Natural killer cell (primary cell): ENCODE measurements at regions not wholly inside any gene's neighbourhood (a gene's known extent, or its start where the extent isn't known, plus 50 kb on each side); places are given as distances from the start of the nearest gene placed in this dataset.

Source experiments
- ATAC-seq, 3 donors: fragments of 150-1000 bp in 2 of 3; fragments of 200-7000 bp in 1 of 3; cut with Tn5 transposase; 1 replicate in 1 of 3; 2 replicates in 2 of 3; pipeline ENCODE4 v1.10.0; 2021; ENCODE audit warnings: mild to moderate bottlenecking in 2 of 3, moderate library complexity in 2 of 3
- DNase-seq, 2 donors: peaks; one replicate each; pipeline versions ENCODE4 v3.0.0 to v3.0.0-alpha.2; 2013 to 2021; ENCODE audit warnings: mixed read lengths in 1 of 2
- H3K27ac ChIP-seq: one replicate; pipeline ENCODE4 v1.5.1; 2013; ENCODE audit warnings: mild to moderate bottlenecking, low read length
- H3K27me3 ChIP-seq: one replicate; pipeline ENCODE4 v1.6.1; 2013; ENCODE audit warnings: low read length; ENCODE audit not compliant: control insufficient read depth, insufficient read depth
- H3K36me3 ChIP-seq: one replicate; pipeline ENCODE4 v1.6.1; 2013; ENCODE audit warnings: low read length; ENCODE audit not compliant: control insufficient read depth, insufficient read depth
- H3K4me1 ChIP-seq: one replicate; pipeline ENCODE4 v1.6.1; 2013; ENCODE audit warnings: low read length; ENCODE audit not compliant: control insufficient read depth, insufficient read depth
- H3K4me3 ChIP-seq: one replicate; pipeline ENCODE4 v1.5.1; 2013; ENCODE audit warnings: low read length
- H3K9me3 ChIP-seq: one replicate; pipeline ENCODE4 v1.6.1; 2013; ENCODE audit warnings: low read length; ENCODE audit not compliant: control insufficient read depth, insufficient read depth
- H3K27ac Mint-ChIP-seq, 2 donors: one replicate each; pipeline ENCODE4 v1.8.0; 2022; ENCODE audit warnings: mild to moderate bottlenecking in 2 of 2, mixed read lengths in 2 of 2, moderate library complexity in 1 of 2
- H3K27me3 Mint-ChIP-seq, 2 donors: one replicate each; pipeline ENCODE4 v1.8.0; 2022; ENCODE audit warnings: low read depth in 2 of 2, mixed read lengths in 2 of 2
- H3K36me3 Mint-ChIP-seq: one replicate; pipeline ENCODE4 v1.8.0; 2022; ENCODE audit warnings: mixed read lengths
- H3K4me1 Mint-ChIP-seq, 2 donors: one replicate each; pipeline ENCODE4 v1.8.0; 2022; ENCODE audit warnings: mixed read lengths in 2 of 2
- H3K4me3 Mint-ChIP-seq: one replicate; pipeline ENCODE4 v1.8.0; 2022; ENCODE audit warnings: mild to moderate bottlenecking, moderate library complexity, mixed read lengths
- H3K9me3 Mint-ChIP-seq, 2 donors: one replicate each; pipeline ENCODE4 v1.8.0; 2022; ENCODE audit warnings: mixed read lengths in 2 of 2
- CTCF ChIP-seq: fragments of 200-600 bp; IDR thresholded peaks from one replicate; pipeline ENCODE4 v1.8.0; 2022; ENCODE audit warnings: antibody characterized with exemption
- WGBS: methylation state at CpG from one replicate; pipeline ENCODE4 v1.1.7; 2013; ENCODE audit warnings: missing lambda C conversion rate; ENCODE audit not compliant: insufficient coverage; 5-methylcytosine and 5-hydroxymethylcytosine counted together
- intact Hi-C: fragments of 100-400 bp; cut with micrococcal nuclease; formaldehyde crosslinking; loops from one replicate; pipeline ENCODE4 v1.14.2; 2022

GRCh38 chr12:115308918-115309317, 624.9 kb upstream of the TBX3 start:
- DNase-seq (no peak), ATAC-seq (no peak)
- peaks cover 0 to 2% of the 10 kb centered on the region in 2 donors for H3K9me3 Mint-ChIP-seq
- intact Hi-C loops = no loop called here
- H3K27me3 Mint-ChIP-seq = no peaks in the 10 kb centered on the region
- no peaks in the 10 kb centered on the region for H3K36me3 Mint-ChIP-seq
- peaks cover 4% of the 10 kb centered on the region for H3K9me3 ChIP-seq
- no peak overlapping the region for H3K27ac Mint-ChIP-seq
- no peak overlapping the region for H3K4me3 ChIP-seq
- WGBS = 83% methylated on average over 1 of the region's 1 CpG
- H3K36me3 ChIP-seq = no peaks in the 10 kb centered on the region
- no peak overlapping the region for H3K4me3 Mint-ChIP-seq
- H3K27me3 ChIP-seq = no peaks in the 10 kb centered on the region
- H3K4me1 Mint-ChIP-seq = no peaks in the 10 kb centered on the region
- H3K4me1 ChIP-seq = no peaks in the 10 kb centered on the region
- H3K27ac ChIP-seq = no peak overlapping the region
- TF ChIP-seq CTCF = no peak

DNA sequence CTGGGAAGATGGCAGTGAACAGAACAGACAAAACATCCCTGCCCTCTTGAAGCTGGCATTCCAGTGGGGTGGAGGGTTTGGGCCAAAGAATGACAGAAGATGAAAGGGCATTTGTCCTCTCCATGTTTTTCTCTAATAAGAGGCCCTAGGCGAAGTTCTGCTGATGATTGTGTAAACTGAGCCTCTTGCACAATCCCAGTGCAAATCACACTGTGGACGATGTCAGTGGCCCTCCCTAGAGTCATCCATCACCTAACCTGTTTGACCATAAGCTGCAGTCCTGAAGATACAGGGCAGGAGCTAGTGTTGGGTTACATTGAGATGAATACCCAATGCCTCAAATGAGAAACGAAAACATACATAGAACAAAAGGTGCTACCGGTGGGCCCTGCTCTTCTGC, 622.4 kb upstream of the TBX3 start:
- no peak overlapping the region for H3K27ac ChIP-seq
- H3K4me1 ChIP-seq = no peaks in the 10 kb centered on the region

DNA sequence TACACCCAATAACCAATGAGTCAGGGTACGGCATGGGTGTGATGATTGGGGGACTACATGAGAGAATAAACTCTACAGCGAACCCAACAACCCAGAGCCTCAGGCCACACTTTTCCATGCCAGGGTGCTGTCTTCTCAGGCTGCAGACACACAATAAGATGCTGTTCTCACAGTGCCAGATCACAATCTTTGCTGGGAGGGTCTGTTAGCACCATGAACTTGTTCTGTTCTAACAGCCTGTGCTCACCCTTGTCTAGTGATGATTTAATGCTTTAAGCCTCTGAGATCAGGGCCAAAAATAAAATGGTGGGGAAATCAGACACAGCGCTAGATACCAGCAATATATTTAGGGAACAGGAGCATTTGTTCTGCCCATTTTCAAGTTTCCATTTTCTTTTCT, 621.9 kb upstream of the TBX3 start:
- peaks cover 3% of the 10 kb centered on the region for H3K9me3 ChIP-seq
- 70% methylated on average over 2 of the region's 3 CpGs for WGBS
- no peaks in the 10 kb centered on the region for H3K4me1 Mint-ChIP-seq

More for the DNA sequence above, 622.4 kb upstream of the TBX3 start:
- no peaks in the 10 kb centered on the region for H3K36me3 ChIP-seq
- Mint-ChIP-seq H3K4me3 (no peak overlapping the region), H3K9me3 (peaks cover 0 to 2% of the 10 kb centered on the region in 2 donors), H3K4me1 (no peaks in the 10 kb centered on the region), H3K36me3 (no peaks in the 10 kb centered on the region), H3K27me3 (no peaks in the 10 kb centered on the region), H3K27ac (no peak overlapping the region)
- H3K27me3 ChIP-seq = no peaks in the 10 kb centered on the region
- ATAC-seq = no peak
- WGBS = 83% methylated on average over 4 of the region's 4 CpGs
- H3K4me3 ChIP-seq = no peak overlapping the region
- intact Hi-C loops = no loop called here
- DNase-seq = no peak
- H3K9me3 ChIP-seq = peaks cover 4% of the 10 kb centered on the region
- TF ChIP-seq CTCF = no peak

More for the DNA sequence above, 621.9 kb upstream of the TBX3 start:
- Mint-ChIP-seq H3K4me3 (no peak overlapping the region), H3K36me3 (no peaks in the 10 kb centered on the region), H3K27me3 (no peaks in the 10 kb centered on the region), H3K9me3 (peaks cover 0 to 1% of the 10 kb centered on the region in 2 donors), H3K27ac (no peak overlapping the region)
- TF ChIP-seq CTCF = no peak
- Histone ChIP-seq H3K27me3 (no peaks in the 10 kb centered on the region), H3K27ac (no peak overlapping the region), H3K4me3 (no peak overlapping the region), H3K36me3 (no peaks in the 10 kb centered on the region), H3K4me1 (no peaks in the 10 kb centered on the region)
- DNase-seq = no peak
- no peak for ATAC-seq
- intact Hi-C loops = no loop called here
